ENCODE measurements at regions not wholly inside any gene's neighbourhood (a gene's known extent, or its start where the extent isn't known, plus 50 kb on each side); places are given as distances from the start of the nearest gene placed in this dataset.

DNA sequence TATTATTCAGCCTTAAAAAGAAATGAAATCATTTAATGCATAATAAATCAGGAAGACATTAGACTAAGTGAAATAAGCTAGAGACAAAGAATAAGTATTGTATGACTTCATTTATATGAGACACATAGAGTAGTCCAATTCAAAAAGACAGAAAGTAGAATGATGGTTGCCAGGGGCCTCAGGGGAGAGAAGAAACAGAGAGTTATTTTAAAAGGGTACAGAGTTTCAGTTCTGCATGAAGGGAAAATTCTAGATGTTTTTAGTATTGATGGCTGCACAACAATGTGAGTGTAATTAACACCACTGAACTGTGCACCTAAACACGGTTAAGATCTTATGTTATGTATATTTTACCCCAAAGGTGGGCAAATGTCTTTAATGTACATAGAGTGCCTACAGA is 1407.9 kb upstream of the MAP3K7 start:
- Histone ChIP-seq H3K9me3 (no peaks in the 10 kb centered on the region), H3K27ac (no peak overlapping the region), H3K36me3 (no peaks in the 10 kb centered on the region), H3K4me3 (no peak overlapping the region), H3K27me3 (no peaks in the 10 kb centered on the region), H3K4me1 (no peaks in the 10 kb centered on the region)
- intact Hi-C loops (cut with DNase I; ENCODE audit: low total_unique reads) = no loop called here
- TF ChIP-seq, protein P1, sequence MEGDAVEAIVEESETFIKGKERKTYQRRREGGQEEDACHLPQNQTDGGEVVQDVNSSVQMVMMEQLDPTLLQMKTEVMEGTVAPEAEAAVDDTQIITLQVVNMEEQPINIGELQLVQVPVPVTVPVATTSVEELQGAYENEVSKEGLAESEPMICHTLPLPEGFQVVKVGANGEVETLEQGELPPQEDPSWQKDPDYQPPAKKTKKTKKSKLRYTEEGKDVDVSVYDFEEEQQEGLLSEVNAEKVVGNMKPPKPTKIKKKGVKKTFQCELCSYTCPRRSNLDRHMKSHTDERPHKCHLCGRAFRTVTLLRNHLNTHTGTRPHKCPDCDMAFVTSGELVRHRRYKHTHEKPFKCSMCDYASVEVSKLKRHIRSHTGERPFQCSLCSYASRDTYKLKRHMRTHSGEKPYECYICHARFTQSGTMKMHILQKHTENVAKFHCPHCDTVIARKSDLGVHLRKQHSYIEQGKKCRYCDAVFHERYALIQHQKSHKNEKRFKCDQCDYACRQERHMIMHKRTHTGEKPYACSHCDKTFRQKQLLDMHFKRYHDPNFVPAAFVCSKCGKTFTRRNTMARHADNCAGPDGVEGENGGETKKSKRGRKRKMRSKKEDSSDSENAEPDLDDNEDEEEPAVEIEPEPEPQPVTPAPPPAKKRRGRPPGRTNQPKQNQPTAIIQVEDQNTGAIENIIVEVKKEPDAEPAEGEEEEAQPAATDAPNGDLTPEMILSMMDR (IDR thresholded peaks at IDR 0.05) = no peak
- no peak for DNase-seq

DNA sequence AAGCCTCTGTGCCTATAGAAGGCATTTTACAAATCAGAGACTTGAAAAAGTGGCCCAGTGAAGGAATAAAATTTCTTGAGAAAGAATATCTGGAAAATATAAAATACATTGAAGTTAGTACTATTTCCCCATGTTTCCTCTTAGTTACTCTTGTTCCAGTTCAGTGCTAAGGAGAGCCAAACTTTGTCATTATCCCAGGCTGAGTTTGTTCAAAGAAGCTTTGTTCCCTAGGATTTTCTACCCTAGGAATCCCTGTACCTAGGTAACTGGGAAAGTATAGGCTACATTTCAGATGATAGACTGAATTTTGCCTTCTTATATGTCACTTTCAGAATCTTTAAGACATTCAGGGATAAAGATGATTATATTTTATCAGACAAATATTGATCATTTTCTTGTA is 1395.7 kb upstream of the MAP3K7 start:
- no peak for DNase-seq
- TF ChIP-seq, protein P1 (IDR thresholded peaks at IDR 0.05) = no peak
- intact Hi-C loops (cut with DNase I; ENCODE audit: low total_unique reads) = no loop called here
- H3K27me3 ChIP-seq = no peaks in the 10 kb centered on the region
- no peak overlapping the region for H3K27ac ChIP-seq
- H3K36me3 ChIP-seq = no peaks in the 10 kb centered on the region
- no peak overlapping the region for H3K4me3 ChIP-seq
- H3K9me3 ChIP-seq = no peaks in the 10 kb centered on the region
- H3K4me1 ChIP-seq = no peaks in the 10 kb centered on the region

GRCh38 chr6:91976797-91977196 is 1389.9 kb upstream of the MAP3K7 start:
- intact Hi-C loops (cut with DNase I; ENCODE audit: low total_unique reads) = no loop called here
- Histone ChIP-seq H3K4me3 (no peak overlapping the region), H3K4me1 (no peaks in the 10 kb centered on the region), H3K27me3 (no peaks in the 10 kb centered on the region), H3K9me3 (no peaks in the 10 kb centered on the region), H3K36me3 (no peaks in the 10 kb centered on the region), H3K27ac (no peak overlapping the region)
- TF ChIP-seq, protein P1 (IDR thresholded peaks at IDR 0.05) = no peak
- no peak for DNase-seq

- DNase-seq = no peak
- H3K27ac ChIP-seq = no peak overlapping the region
- intact Hi-C loops (cut with DNase I; ENCODE audit: low total_unique reads) = no loop called here
- no peaks in the 10 kb centered on the region for H3K36me3 ChIP-seq
- no peaks in the 10 kb centered on the region for H3K4me1 ChIP-seq
- no peaks in the 10 kb centered on the region for H3K27me3 ChIP-seq
- H3K4me3 ChIP-seq = no peak overlapping the region
- TF ChIP-seq, protein P1 (IDR thresholded peaks at IDR 0.05) = no peak
- no peaks in the 10 kb centered on the region for H3K9me3 ChIP-seq
Observed at GRCh38 chr6:91970700-91971099, 1383.8 kb upstream of the MAP3K7 start.

GRCh38 chr6:91965872-91966271 is 1379.0 kb upstream of the MAP3K7 start:
- TF ChIP-seq, protein P1 (IDR thresholded peaks at IDR 0.05) = no peak
- Histone ChIP-seq H3K27me3 (no peaks in the 10 kb centered on the region), H3K9me3 (no peaks in the 10 kb centered on the region), H3K4me3 (no peak overlapping the region), H3K36me3 (no peaks in the 10 kb centered on the region), H3K27ac (no peak overlapping the region), H3K4me1 (no peaks in the 10 kb centered on the region)
- DNase-seq = no peak
- intact Hi-C loops (cut with DNase I; ENCODE audit: low total_unique reads) = no loop called here

GRCh38 chr6:91961671-91962070 is 1374.8 kb upstream of the MAP3K7 start:
- TF ChIP-seq, protein P1 (IDR thresholded peaks at IDR 0.05) = no peak
- no peaks in the 10 kb centered on the region for H3K9me3 ChIP-seq
- no peaks in the 10 kb centered on the region for H3K27me3 ChIP-seq
- no peak overlapping the region for H3K4me3 ChIP-seq
- H3K4me1 ChIP-seq = no peaks in the 10 kb centered on the region
- H3K27ac ChIP-seq = no peak overlapping the region
- H3K36me3 ChIP-seq = no peaks in the 10 kb centered on the region
- intact Hi-C loops (cut with DNase I; ENCODE audit: low total_unique reads) = no loop called here
- DNase-seq = no peak
